Activated CD4-positive, CD25-positive, alpha-beta regulatory T cell treated with anti-CD3 and anti-CD28 coated beads, Interleukin-2, amount 50 U/mL, for 24 hours (primary cell): ENCODE measurements at regions not wholly inside any gene's neighbourhood (a gene's known extent, or its start where the extent isn't known, plus 50 kb on each side); places are given as distances from the start of the nearest gene placed in this dataset.

Source experiments
- ATAC-seq, 2 donors: fragments of 150-1000 bp; cut with Tn5 transposase; one replicate each; pipeline ENCODE4 v1.10.0; 2021; ENCODE audit warnings: mild to moderate bottlenecking in 1 of 2, moderate library complexity in 1 of 2

GRCh38 chr21:16855164-16855667 is 657.6 kb upstream of the CXADR start:
- ATAC-seq, result no peak

GRCh38 chr21:16863362-16863905 is 649.4 kb upstream of the CXADR start:
- no peak for ATAC-seq

GRCh38 chr21:16863908-16864307 is 648.9 kb upstream of the CXADR start:
- no peak for ATAC-seq

GRCh38 chr21:16865632-16866031 is 647.2 kb upstream of the CXADR start:
- ATAC-seq, result no peak

- ATAC-seq, result no peak
Observed at GRCh38 chr21:16866851-16867250, 646.0 kb upstream of the CXADR start.

- ATAC-seq, result no peak
Observed at GRCh38 chr21:16870103-16870502, 642.7 kb upstream of the CXADR start.

GRCh38 chr21:16872616-16873015 is 640.2 kb upstream of the CXADR start:
- no peak for ATAC-seq

GRCh38 chr21:16873176-16873575 is 639.7 kb upstream of the CXADR start:
- ATAC-seq, result no peak

GRCh38 chr21:16873596-16873995 is 639.2 kb upstream of the CXADR start:
- ATAC-seq, result no peak

- ATAC-seq, result no peak
Observed at GRCh38 chr21:16879479-16879878, 633.4 kb upstream of the CXADR start.

GRCh38 chr21:16891821-16892220 is 621.0 kb upstream of the CXADR start:
- no peak for ATAC-seq

GRCh38 chr21:16900685-16901084 is 612.2 kb upstream of the CXADR start:
- no peak for ATAC-seq

- no peak for ATAC-seq
Observed at GRCh38 chr21:16908077-16908476, 604.8 kb upstream of the CXADR start.

- no peak for ATAC-seq
Observed at GRCh38 chr21:16910435-16911165, 602.2 kb upstream of the CXADR start.

GRCh38 chr21:16911166-16911607 is 601.7 kb upstream of the CXADR start:
- no peak for ATAC-seq

GRCh38 chr21:16912075-16912474 is 600.8 kb upstream of the CXADR start:
- ATAC-seq, result no peak

GRCh38 chr21:16913010-16913409 is 599.8 kb upstream of the CXADR start:
- no peak for ATAC-seq

GRCh38 chr21:16928439-16928838 is 584.4 kb upstream of the CXADR start:
- ATAC-seq, result no peak

GRCh38 chr21:16932314-16932713 is 580.5 kb upstream of the CXADR start:
- no peak for ATAC-seq

- no peak for ATAC-seq
Observed at GRCh38 chr21:16942703-16943102, 570.1 kb upstream of the CXADR start.

GRCh38 chr21:16943231-16943630 is 569.6 kb upstream of the CXADR start:
- ATAC-seq, result no peak

- ATAC-seq, result no peak
Observed at GRCh38 chr21:16945580-16945979, 567.3 kb upstream of the CXADR start.

GRCh38 chr21:16956824-16957223 is 556.0 kb upstream of the CXADR start:
- ATAC-seq, result no peak

- ATAC-seq, result no peak
Observed at GRCh38 chr21:16965424-16965823, 547.4 kb upstream of the CXADR start.

- no peak for ATAC-seq
Observed at GRCh38 chr21:16968436-16968835, 544.4 kb upstream of the CXADR start.
